Coronary artery (tissue), 2 donors: ENCODE measurements at regions not wholly inside any gene's neighbourhood (a gene's known extent, or its start where the extent isn't known, plus 50 kb on each side); places are given as distances from the start of the nearest gene placed in this dataset.

ENCODE experiments used
- DNase-seq: peaks from one replicate; pipeline ENCODE4 v3.0.0-alpha.2; 2017; ENCODE audit warnings: low spot score
- H3K27ac ChIP-seq, 2 donors: fragments of 200-600 bp; sonication (generic); one replicate each; pipeline ENCODE4 v1.5.1; 2016 to 2019
- H3K4me3 ChIP-seq: fragments of 200-600 bp; sonication (generic); 2 replicates; pipeline ENCODE4 v1.5.1; 2016; ENCODE audit warnings: mild to moderate bottlenecking, moderate library complexity
- CTCF ChIP-seq: fragments of 200-600 bp; sonication (generic); IDR thresholded peaks from one replicate; pipeline ENCODE4 v1.5.1; 2019; ENCODE audit warnings: antibody characterized with exemption

- H3K27ac ChIP-seq: no peak overlapping the region
- H3K4me3 ChIP-seq: no peak overlapping the region
- no peak for TF ChIP-seq CTCF
- DNase-seq: no peak
Measured at GRCh38 chr7:15998617-15999016, 312.1 kb upstream of the MEOX2 start.

GRCh38 chr7:15995027-15995426 lies 308.5 kb upstream of the MEOX2 start:
- TF ChIP-seq CTCF: no peak
- H3K4me3 ChIP-seq: no peak overlapping the region
- H3K27ac ChIP-seq: no peak overlapping the region
- DNase-seq: no peak

- TF ChIP-seq CTCF: no peak
- no peak for DNase-seq
- no peak overlapping the region for H3K4me3 ChIP-seq
- no peak overlapping the region for H3K27ac ChIP-seq
Measured at GRCh38 chr7:15989194-15989593, 302.7 kb upstream of the MEOX2 start.

- no peak overlapping the region for H3K4me3 ChIP-seq
- TF ChIP-seq CTCF: no peak
- no peak overlapping the region for H3K27ac ChIP-seq
- DNase-seq: no peak
Measured at GRCh38 chr7:15985587-15986384, 299.3 kb upstream of the MEOX2 start.

GRCh38 chr7:15977663-15978062 lies 291.2 kb upstream of the MEOX2 start:
- Histone ChIP-seq H3K27ac (no peak overlapping the region), H3K4me3 (no peak overlapping the region)
- TF ChIP-seq CTCF: no peak
- DNase-seq: no peak

GRCh38 chr7:15972862-15973275 lies 286.4 kb upstream of the MEOX2 start:
- Histone ChIP-seq H3K27ac (no peak overlapping the region), H3K4me3 (no peak overlapping the region)
- no peak for TF ChIP-seq CTCF
- no peak for DNase-seq

GRCh38 chr7:15967551-15967950 lies 281.1 kb upstream of the MEOX2 start:
- TF ChIP-seq CTCF: no peak
- H3K27ac ChIP-seq: no peak overlapping the region
- DNase-seq: no peak
- no peak overlapping the region for H3K4me3 ChIP-seq
